GM12892 (cell line): ENCODE measurements at regions not wholly inside any gene's neighbourhood (a gene's known extent, or its start where the extent isn't known, plus 50 kb on each side); places are given as distances from the start of the nearest gene placed in this dataset.

Experiments
- POLR2A ChIP-seq: IDR thresholded peaks from 2 replicates; pipeline ENCODE4 v1.6.1; 2011; ENCODE audit warnings: low read depth, low read length, control low read depth
- TAF1 ChIP-seq: IDR thresholded peaks from 2 replicates; pipeline ENCODE4 v1.6.1; 2011; ENCODE audit warnings: low read depth, mild to moderate bottlenecking, control low read depth, low read length, borderline replicate concordance

DNA sequence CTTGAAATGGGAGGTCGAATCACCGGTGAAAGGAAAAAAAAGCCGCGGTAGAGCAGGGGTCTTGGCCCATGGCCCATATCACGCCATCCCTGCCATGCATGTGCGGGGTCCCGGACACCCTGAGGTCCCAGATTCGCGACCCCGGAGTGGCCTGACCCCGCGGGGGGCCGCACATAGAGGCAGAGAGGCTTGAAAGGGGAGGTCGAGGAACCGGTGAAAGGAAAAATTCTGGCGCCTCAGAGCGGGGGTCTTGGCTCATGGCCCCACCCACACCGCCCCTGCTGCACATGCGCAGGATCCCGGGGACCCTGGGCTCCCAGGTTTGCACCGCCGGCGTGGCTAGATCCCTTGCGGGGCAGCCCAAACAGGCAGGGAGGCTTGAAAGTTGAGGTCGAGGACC, 319.8 kb downstream of the ALG10 start:
- TF ChIP-seq POLR2A (no peak), TAF1 (no peak)
